ENCODE measurements at regions not wholly inside any gene's neighbourhood (a gene's known extent, or its start where the extent isn't known, plus 50 kb on each side); places are given as distances from the start of the nearest gene placed in this dataset.

DNA sequence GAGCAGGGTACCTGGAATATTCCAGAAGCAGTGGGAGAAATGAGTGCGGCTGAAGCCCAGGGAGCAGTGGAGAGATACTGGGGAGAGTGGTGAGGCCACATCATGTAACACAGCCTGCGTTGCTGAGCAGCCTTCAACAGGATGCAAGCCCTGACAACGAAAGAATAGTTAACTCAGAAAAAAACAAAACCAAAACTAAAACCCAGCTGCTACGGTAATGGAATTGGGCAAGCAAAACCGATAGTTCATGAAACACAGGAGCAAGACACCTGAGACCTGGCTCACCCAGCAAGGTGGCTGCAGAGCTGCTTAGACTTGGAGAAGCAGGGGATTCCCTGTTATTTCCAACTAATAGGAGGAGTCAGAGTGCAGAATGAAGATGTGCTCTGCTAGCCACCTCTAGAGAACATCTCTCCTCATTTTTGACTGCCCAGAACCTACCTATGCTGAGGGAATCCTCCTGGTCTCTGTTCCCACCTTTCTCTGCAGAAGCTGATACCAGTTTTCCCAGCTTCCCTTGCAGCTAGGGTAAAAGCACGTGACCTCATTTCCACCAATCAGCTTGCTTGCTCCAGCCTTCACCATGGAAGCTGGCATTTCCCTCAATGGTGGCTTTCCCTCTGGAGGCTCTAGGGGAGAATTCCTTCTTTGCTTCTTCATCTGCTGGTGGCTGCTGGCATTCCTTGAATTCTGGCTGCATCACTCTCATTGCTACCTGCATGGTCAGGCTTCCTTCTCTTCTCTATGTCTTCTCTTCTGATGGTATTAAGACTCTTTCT lies 59.4 kb upstream of the XYLT1 start:
- no peak for TF ChIP-seq EZH2 (IDR thresholded peaks at IDR 0.05; ENCODE audit: insufficient read depth, poor library complexity, severe bottlenecking)
- TF ChIP-seq EZH2phosphoT487 (IDR thresholded peaks at IDR 0.05; ENCODE audit: insufficient read depth, low read depth): no peak
